ENCODE measurements at regions not wholly inside any gene's neighbourhood (a gene's known extent, or its start where the extent isn't known, plus 50 kb on each side); places are given as distances from the start of the nearest gene placed in this dataset.

GRCh38 chr3:80405618-80406017, 637.8 kb upstream of the ROBO1 start:
- BruUV-seq (replicated peaks) = no TSS peak
- FAIRE-seq = no peak
- TF ChIP-seq HDAC6 (IDR thresholded peaks at IDR 0.05; ENCODE audit: low read depth, low read length) (no peak), ZNF512 (tag; IDR thresholded peaks at IDR 0.05) (no peak), HMG20B (CRISPR knock-in tag; IDR thresholded peaks at IDR 0.05) (no peak), TFAP4 (CRISPR knock-in tag; IDR thresholded peaks at IDR 0.05; ENCODE audit: borderline replicate concordance) (no peak), RBM17 (IDR thresholded peaks at IDR 0.05; ENCODE audit: borderline replicate concordance, low read depth, low read length) (no peak), LCOR (CRISPR knock-in tag; IDR thresholded peaks at IDR 0.05) (no peak), NELFE (IDR thresholded peaks at IDR 0.05; ENCODE audit: insufficient read depth, insufficient read length) (no peak), ZNF146 (CRISPR knock-in tag; IDR thresholded peaks at IDR 0.05; ENCODE audit: unreplicated experiment) (no peak), MGA (IDR thresholded peaks at IDR 0.05) (no peak), FUS (optimal IDR thresholded peaks at IDR 0.05; ENCODE audit: low read depth, low read length) (no peak)

More at GRCh38 chr3:80405618-80406017, 637.8 kb upstream of the ROBO1 start:
- H3K9me1 ChIP-seq (ENCODE audit: control insufficient read depth, insufficient read depth, low read length) = no peaks in the 10 kb centered on the region
- H3K79me2 ChIP-seq (ENCODE audit: control insufficient read depth, insufficient read depth, low read length) = no peaks in the 10 kb centered on the region
- in situ Hi-C loops (cut with MboI) (no loop called here), intact Hi-C loops (cut with micrococcal nuclease) (no loop called here)
- H3K9me3 ChIP-seq (replicated peaks; ENCODE audit: control insufficient read depth, insufficient read depth, low read depth, low read length) = no peaks in the 10 kb centered on the region
- H3K4me3 ChIP-seq = no peak overlapping the region
- no peaks in the 10 kb centered on the region for H3K4me1 ChIP-seq (replicated peaks in 1 of 2; ENCODE audit: control insufficient read depth in 2 of 2, insufficient read depth in 2 of 2, low read length in 2 of 2)
- CTCF ChIA-PET (ENCODE audit: low intra/inter-chr PET ratio) = no interaction called here
- DNase-seq (ENCODE audit: extremely low read depth in 1 of 4, low spot score in 3 of 4) (no peak), ATAC-seq (no peak)
- POLR2A ChIA-PET = no interaction called here
- H3K36me3 ChIP-seq (ENCODE audit: control insufficient read depth, insufficient read depth, low read length) = no peaks in the 10 kb centered on the region
- no peak overlapping the region for H2AFZ ChIP-seq (ENCODE audit: low read depth, low read length)
- no peak overlapping the region for H3K9ac ChIP-seq (ENCODE audit: insufficient read depth in 1 of 2, low read depth in 2 of 2, low read length in 2 of 2)
- H3K27me3 ChIP-seq (ENCODE audit: control insufficient read depth in 2 of 2, insufficient read depth in 2 of 2, low read length in 2 of 2) = no peaks in the 10 kb centered on the region
- WGBS (ENCODE audit: insufficient coverage, low coverage, missing lambda C conversion rate) = 0% methylated on average over 5 of the region's 5 CpGs
- no peak overlapping the region for H3K27ac ChIP-seq (ENCODE audit: extremely low read depth, low read depth, low read length)
- no peak overlapping the region for H3K4me2 ChIP-seq (ENCODE audit: insufficient read depth, low read length)
- H4K20me1 ChIP-seq (replicated peaks; ENCODE audit: control insufficient read depth, insufficient read depth, low read length) = no peaks in the 10 kb centered on the region

Data from K562 (cell line).